ENCODE measurements at regions not wholly inside any gene's neighbourhood (a gene's known extent, or its start where the extent isn't known, plus 50 kb on each side); places are given as distances from the start of the nearest gene placed in this dataset.

GRCh38 chr10:108574233-108574632 is 1349.1 kb downstream of the XPNPEP1 start:
- TF ChIP-seq BHLHE40 (IDR thresholded peaks at IDR 0.05; ENCODE audit: low read depth, low read length) (no peak), POLR2A (IDR thresholded peaks at IDR 0.05; ENCODE audit: low read depth, low read length) (no peak)
- TF ChIP-seq, protein P1, sequence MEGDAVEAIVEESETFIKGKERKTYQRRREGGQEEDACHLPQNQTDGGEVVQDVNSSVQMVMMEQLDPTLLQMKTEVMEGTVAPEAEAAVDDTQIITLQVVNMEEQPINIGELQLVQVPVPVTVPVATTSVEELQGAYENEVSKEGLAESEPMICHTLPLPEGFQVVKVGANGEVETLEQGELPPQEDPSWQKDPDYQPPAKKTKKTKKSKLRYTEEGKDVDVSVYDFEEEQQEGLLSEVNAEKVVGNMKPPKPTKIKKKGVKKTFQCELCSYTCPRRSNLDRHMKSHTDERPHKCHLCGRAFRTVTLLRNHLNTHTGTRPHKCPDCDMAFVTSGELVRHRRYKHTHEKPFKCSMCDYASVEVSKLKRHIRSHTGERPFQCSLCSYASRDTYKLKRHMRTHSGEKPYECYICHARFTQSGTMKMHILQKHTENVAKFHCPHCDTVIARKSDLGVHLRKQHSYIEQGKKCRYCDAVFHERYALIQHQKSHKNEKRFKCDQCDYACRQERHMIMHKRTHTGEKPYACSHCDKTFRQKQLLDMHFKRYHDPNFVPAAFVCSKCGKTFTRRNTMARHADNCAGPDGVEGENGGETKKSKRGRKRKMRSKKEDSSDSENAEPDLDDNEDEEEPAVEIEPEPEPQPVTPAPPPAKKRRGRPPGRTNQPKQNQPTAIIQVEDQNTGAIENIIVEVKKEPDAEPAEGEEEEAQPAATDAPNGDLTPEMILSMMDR (conservative IDR thresholded peaks at IDR 0.05; ENCODE audit: low read depth, low read length) = no peak

All from IMR-90 (cell line).